H1 (cell line): ENCODE measurements at regions not wholly inside any gene's neighbourhood (a gene's known extent, or its start where the extent isn't known, plus 50 kb on each side); places are given as distances from the start of the nearest gene placed in this dataset. TPM values are rescaled to one million over a fixed set of nuclear protein-coding genes. Genes with fewer than 3 reads are reported as not detected.

Experiments
- small RNA-seq: library from polyadenylated mRNA; stranded (forward); fragments of <200 nt; extraction: miRNeasy Mini kit (QIAGEN cat#:217004); gene quantifications from one replicate; pipeline ENCODE3, GENCODE V24; 2013; ENCODE audit not compliant: insufficient read depth

Small RNA genes in the stretch of these regions (small RNA-seq; reads per million reads assigned to genes)
- not detected for gene RNU6-161P
